IMR-90 (cell line): ENCODE measurements at regions not wholly inside any gene's neighbourhood (a gene's known extent, or its start where the extent isn't known, plus 50 kb on each side); places are given as distances from the start of the nearest gene placed in this dataset.

Experiments
- ATAC-seq: fragments of 200-7000 bp; cut with Tn5 transposase; 2 replicates; pipeline ENCODE4 v1.9.1; 2020; ENCODE audit warnings: low read depth, mild to moderate bottlenecking, moderate library complexity
- BruUV-seq: library from RNA; stranded (reverse); fragments of 400-500 nt; replicated peaks from 2 replicates; lab custom pipeline; 2021; lab: Mats Ljungman, UMichigan
- CTCF ChIA-PET: fragments of 300-600 bp; formaldehyde crosslinking; extraction: SDS; loops from one replicate; lab custom pipeline; 2021; ENCODE audit warnings: antibody characterized with exemption; lab: Yijun Ruan, JAX
- POLR2A ChIA-PET: fragments of 300-600 bp; sonication (Branson Sonifier 250); formaldehyde crosslinking; loops from one replicate; lab custom pipeline; 2022; ENCODE audit warnings: antibody characterized with exemption; ENCODE audit not compliant: unreplicated experiment; lab: Charles Lee
- DNase-seq: peaks from one replicate; pipeline ENCODE4 v3.0.0; 2013
- H2AFZ ChIP-seq: replicated peaks from 2 replicates; pipeline ENCODE3; 2013; ENCODE audit warnings: low read length, mild to moderate bottlenecking; ENCODE audit not compliant: poor library complexity
- H2AK5ac ChIP-seq: 2 replicates; pipeline ENCODE4 v1.6.1; 2013; ENCODE audit warnings: low read depth, low read length, inconsistent platforms
- H2AK9ac ChIP-seq: replicated peaks from 2 replicates; pipeline ENCODE3; 2013; ENCODE audit warnings: mild to moderate bottlenecking, low read depth, low read length, moderate library complexity; ENCODE audit not compliant: poor library complexity
- H2BK120ac ChIP-seq: 2 replicates; pipeline ENCODE4 v1.6.1; 2013; ENCODE audit warnings: low read depth, low read length, inconsistent platforms
- H2BK15ac ChIP-seq: 3 replicates; pipeline ENCODE4 v1.6.1; 2013; ENCODE audit warnings: low read depth, low read length, inconsistent platforms
- H2BK20ac ChIP-seq: 2 replicates; pipeline ENCODE4 v1.6.1; 2013; ENCODE audit warnings: low read depth, mild to moderate bottlenecking, inconsistent platforms, low read length, moderate library complexity
- H2BK5ac ChIP-seq: 2 replicates; pipeline ENCODE4 v1.6.1; 2013; ENCODE audit warnings: mild to moderate bottlenecking, low read depth, low read length, inconsistent platforms; ENCODE audit not compliant: poor library complexity, severe bottlenecking
- H3K14ac ChIP-seq: replicated peaks from 2 replicates; pipeline ENCODE4 v1.6.1; 2013; ENCODE audit warnings: low read depth, low read length, inconsistent platforms
- H3K18ac ChIP-seq: 2 replicates; pipeline ENCODE4 v1.6.1; 2013; ENCODE audit warnings: low read depth, low read length, control low read depth
- H3K23ac ChIP-seq: 2 replicates; pipeline ENCODE4 v1.6.1; 2013; ENCODE audit warnings: low read depth, low read length, inconsistent platforms
- H3K27ac ChIP-seq: 2 replicates; pipeline ENCODE4 v1.5.1; 2013; ENCODE audit warnings: mild to moderate bottlenecking, control low read depth, low read length; ENCODE audit not compliant: insufficient read depth
- H3K27me3 ChIP-seq: 2 replicates; pipeline ENCODE4 v1.6.1; 2013; ENCODE audit warnings: low read length; ENCODE audit not compliant: control insufficient read depth, insufficient read depth
- H3K36me3 ChIP-seq: 2 replicates; pipeline ENCODE4 v1.6.1; 2013; ENCODE audit warnings: low read length, mixed read lengths; ENCODE audit not compliant: control insufficient read depth, insufficient read depth
- H3K4ac ChIP-seq: 2 replicates; pipeline ENCODE4 v1.6.1; 2013; ENCODE audit warnings: low read depth, low read length, inconsistent platforms
- H3K4me1 ChIP-seq: 2 replicates; pipeline ENCODE4 v1.6.1; 2013; ENCODE audit warnings: low read length, mixed read lengths; ENCODE audit not compliant: control insufficient read depth, insufficient read depth
- H3K4me2 ChIP-seq: 2 replicates; pipeline ENCODE4 v1.6.1; 2013; ENCODE audit warnings: low read depth, mild to moderate bottlenecking, control low read depth, low read length, moderate library complexity
- H3K4me3 ChIP-seq: 2 replicates; pipeline ENCODE4 v1.5.1; 2013; ENCODE audit warnings: low read depth, mild to moderate bottlenecking, control low read depth, low read length, moderate library complexity; ENCODE audit not compliant: insufficient read depth
- H3K56ac ChIP-seq: 2 replicates; pipeline ENCODE4 v1.6.1; 2013; ENCODE audit warnings: low read length, inconsistent platforms; ENCODE audit not compliant: insufficient read depth; ENCODE audit errors: extremely low read depth
- H3K79me1 ChIP-seq, 2 experiments: 2 replicates each; pipeline ENCODE4 v1.6.1; 2013; ENCODE audit warnings: low read length in 2 of 2, inconsistent platforms in 1 of 2, low read depth in 1 of 2
- H3K9ac ChIP-seq: 2 replicates; pipeline ENCODE4 v1.6.1; 2013; ENCODE audit warnings: low read depth, low read length, control low read depth
- H3K9me1 ChIP-seq: 2 replicates; pipeline ENCODE4 v1.6.1; 2013; ENCODE audit warnings: low read length, inconsistent platforms; ENCODE audit not compliant: insufficient read depth
- H3K9me3 ChIP-seq: 2 replicates; pipeline ENCODE4 v1.6.1; 2013; ENCODE audit warnings: low read length; ENCODE audit not compliant: control insufficient read depth, insufficient read depth
- H4K20me1 ChIP-seq: 2 replicates; pipeline ENCODE4 v1.6.1; 2013; ENCODE audit warnings: low read length, inconsistent platforms; ENCODE audit not compliant: insufficient read depth
- H4K5ac ChIP-seq: 2 replicates; pipeline ENCODE4 v1.6.1; 2013; ENCODE audit warnings: mild to moderate bottlenecking, low read depth, low read length, control low read depth
- H4K8ac ChIP-seq, 2 experiments: 2 replicates each; pipeline ENCODE4 v1.6.1; 2013; ENCODE audit warnings: low read depth in 2 of 2, low read length in 2 of 2, control low read depth in 1 of 2, inconsistent platforms in 1 of 2
- H4K91ac ChIP-seq: 2 replicates; pipeline ENCODE4 v1.6.1; 2013; ENCODE audit warnings: low read depth, low read length, inconsistent platforms; ENCODE audit not compliant: insufficient read depth
- BHLHE40 ChIP-seq: fragments of 150-350 bp; IDR thresholded peaks from 2 replicates; pipeline ENCODE4 v1.6.1; 2016; ENCODE audit warnings: mild to moderate bottlenecking, low read depth, low read length
- FOS ChIP-seq: fragments of 150-350 bp; IDR thresholded peaks from 2 replicates; pipeline ENCODE4 v1.6.1; 2016; ENCODE audit warnings: low read depth, low read length
- MAFK ChIP-seq: IDR thresholded peaks from 2 replicates; pipeline ENCODE4 v1.6.1; 2012; ENCODE audit warnings: low read depth, low read length, improper control_type of control experiment
- MAZ ChIP-seq: IDR thresholded peaks from 2 replicates; pipeline ENCODE4 v1.6.1; 2012; ENCODE audit warnings: low read depth, mild to moderate bottlenecking, low read length, improper control_type of control experiment, moderate library complexity, borderline replicate concordance
- MXI1 ChIP-seq: IDR thresholded peaks from 2 replicates; pipeline ENCODE4 v1.6.1; 2012; ENCODE audit warnings: low read depth, mild to moderate bottlenecking, low read length, moderate library complexity, borderline replicate concordance
- POLR2A ChIP-seq: IDR thresholded peaks from 2 replicates; pipeline ENCODE4 v1.6.1; 2012; ENCODE audit warnings: mild to moderate bottlenecking, low read depth, low read length
- RFX5 ChIP-seq: IDR thresholded peaks from 2 replicates; pipeline ENCODE4 v1.8.0; 2012; ENCODE audit warnings: low read depth, mild to moderate bottlenecking, low read length, moderate library complexity
- SMC3 ChIP-seq: fragments of 150-350 bp; IDR thresholded peaks from 2 replicates; pipeline ENCODE4 v1.6.1; 2016; ENCODE audit warnings: low read depth, mild to moderate bottlenecking, antibody characterized with exemption, low read length, moderate library complexity
- WGBS, 2 experiments: methylation state at CpG; one replicate each; pipeline versions ENCODE4 v1.1.5 to v1.1.7; 2013; ENCODE audit warnings: missing lambda C conversion rate in 2 of 2; ENCODE audit not compliant: insufficient read length in 1 of 2; ENCODE audit errors: extremely low coverage in 2 of 2; 5-methylcytosine and 5-hydroxymethylcytosine counted together
- dilution Hi-C: fragments of 300-500 bp; cut with HindIII; formaldehyde crosslinking; loops from one replicate; pipeline ENCODE4 v1.14.3; 2018; ENCODE audit warnings: low sequenced_read_pairs; ENCODE audit not compliant: unreplicated experiment
- in situ Hi-C: fragments of 300-500 bp; cut with MboI; formaldehyde crosslinking; loops from 3 replicates; pipeline ENCODE4 v1.14.3; 2019; ENCODE audit warnings: low sequenced_read_pairs, inconsistent platforms, mixed read lengths
- intact Hi-C: fragments of 100-400 bp; cut with micrococcal nuclease; formaldehyde crosslinking; loops from 2 replicates; pipeline ENCODE4 v1.10.0; 2022
- TF ChIP-seq, protein P1 (sequence below): conservative IDR thresholded peaks from 2 replicates; pipeline ENCODE4 v1.5.1; 2012; ENCODE audit warnings: mild to moderate bottlenecking, low read depth, low read length, improper control_type of control experiment

GRCh38 chr18:68498185-68498584, 216.7 kb downstream of the TMX3 start:
- Histone ChIP-seq H2AK9ac (no peak overlapping the region), H3K18ac (peak overlapping the region; percentile 12; the same call in 1 of the 2 replicates), H3K9me3 (no peaks in the 10 kb centered on the region), H3K79me1 (no peaks in the 10 kb centered on the region), H3K36me3 (no peaks in the 10 kb centered on the region), H4K20me1 (no peaks in the 10 kb centered on the region), H3K4ac (no peak overlapping the region), H3K4me1 (peaks cover 7% of the 10 kb centered on the region; the same call in 1 of the 2 replicates), H4K91ac (no peak overlapping the region), H2AK5ac (no peak overlapping the region), H3K56ac (no peak overlapping the region), H3K23ac (no peak overlapping the region), H3K9ac (no peak overlapping the region), H2BK20ac (no peak overlapping the region), H2BK5ac (no peak overlapping the region), H3K14ac (peak overlapping the region; percentile 80; the same call in 1 of the 2 replicates), H2AFZ (no peak overlapping the region), H4K5ac (no peak overlapping the region), H3K9me1 (peaks cover 3% of the 10 kb centered on the region; the same call in 1 of the 2 replicates), H3K4me3 (no peak overlapping the region), H3K27ac (no peak overlapping the region), H4K8ac (no peak overlapping the region), H3K27me3 (no peaks in the 10 kb centered on the region), H2BK120ac (no peak overlapping the region), H2BK15ac (no peak overlapping the region), H3K4me2 (no peak overlapping the region)
- WGBS, 2 experiments: no CpG with 5 or more reads among the region's 1 CpG
- no peak for TF ChIP-seq SMC3
- no peak for TF ChIP-seq MAFK
- no peak for TF ChIP-seq RFX5
- TF ChIP-seq MAZ: no peak
- TF ChIP-seq POLR2A: no peak
- no peak for TF ChIP-seq FOS
- TF ChIP-seq MXI1: no peak
- TF ChIP-seq, protein P1, sequence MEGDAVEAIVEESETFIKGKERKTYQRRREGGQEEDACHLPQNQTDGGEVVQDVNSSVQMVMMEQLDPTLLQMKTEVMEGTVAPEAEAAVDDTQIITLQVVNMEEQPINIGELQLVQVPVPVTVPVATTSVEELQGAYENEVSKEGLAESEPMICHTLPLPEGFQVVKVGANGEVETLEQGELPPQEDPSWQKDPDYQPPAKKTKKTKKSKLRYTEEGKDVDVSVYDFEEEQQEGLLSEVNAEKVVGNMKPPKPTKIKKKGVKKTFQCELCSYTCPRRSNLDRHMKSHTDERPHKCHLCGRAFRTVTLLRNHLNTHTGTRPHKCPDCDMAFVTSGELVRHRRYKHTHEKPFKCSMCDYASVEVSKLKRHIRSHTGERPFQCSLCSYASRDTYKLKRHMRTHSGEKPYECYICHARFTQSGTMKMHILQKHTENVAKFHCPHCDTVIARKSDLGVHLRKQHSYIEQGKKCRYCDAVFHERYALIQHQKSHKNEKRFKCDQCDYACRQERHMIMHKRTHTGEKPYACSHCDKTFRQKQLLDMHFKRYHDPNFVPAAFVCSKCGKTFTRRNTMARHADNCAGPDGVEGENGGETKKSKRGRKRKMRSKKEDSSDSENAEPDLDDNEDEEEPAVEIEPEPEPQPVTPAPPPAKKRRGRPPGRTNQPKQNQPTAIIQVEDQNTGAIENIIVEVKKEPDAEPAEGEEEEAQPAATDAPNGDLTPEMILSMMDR: no peak
- no peak for TF ChIP-seq BHLHE40
- CTCF ChIA-PET: interaction anchor here (0.7 kb wide), 1 partner anchor 481 kb away, joined by 5 read pairs; no protein-coding TSS in a partner anchor
- intact Hi-C loops (no loop called here), in situ Hi-C loops (no loop called here), dilution Hi-C loops (no loop called here)
- POLR2A ChIA-PET: no interaction called here
- DNase-seq (no peak), ATAC-seq (no peak)
- BruUV-seq: no TSS peak
